Chondrocyte (in vitro differentiated cells): ENCODE measurements at regions not wholly inside any gene's neighbourhood (a gene's known extent, or its start where the extent isn't known, plus 50 kb on each side); places are given as distances from the start of the nearest gene placed in this dataset.

Experiments
- DNase-seq: peaks from one replicate; pipeline ENCODE4 v3.0.0; 2021; ENCODE audit warnings: mixed read lengths, low spot score
- H3K27ac Mint-ChIP-seq: one replicate; pipeline ENCODE4 v1.8.0; 2021; ENCODE audit warnings: mild to moderate bottlenecking, moderate library complexity, mixed read lengths; ENCODE audit not compliant: unreplicated experiment
- H3K27me3 Mint-ChIP-seq: 2 replicates; pipeline ENCODE4 v1.8.0; 2021; ENCODE audit warnings: low read depth, mixed read lengths
- H3K36me3 Mint-ChIP-seq: 2 replicates; pipeline ENCODE4 v1.8.0; 2021; ENCODE audit warnings: low read depth, mixed read lengths
- H3K4me1 Mint-ChIP-seq: 2 replicates; pipeline ENCODE4 v1.8.0; 2021; ENCODE audit warnings: low read depth, mild to moderate bottlenecking, mixed read lengths
- H3K4me3 Mint-ChIP-seq: one replicate; pipeline ENCODE4 v1.8.0; 2021; ENCODE audit warnings: mild to moderate bottlenecking, moderate library complexity, mixed read lengths; ENCODE audit not compliant: unreplicated experiment
- H3K9me3 Mint-ChIP-seq: 2 replicates; pipeline ENCODE4 v1.8.0; 2021; ENCODE audit warnings: low read depth, mixed read lengths
- CTCF ChIP-seq: fragments of 200-600 bp; sonication (generic); IDR thresholded peaks from 2 replicates; pipeline ENCODE4 v1.5.0; 2021; ENCODE audit warnings: antibody characterized with exemption, mild to moderate bottlenecking, moderate library complexity

- no peak for TF ChIP-seq CTCF
- Mint-ChIP-seq H3K4me1 (no peaks in the 10 kb centered on the region), H3K27ac (no peak overlapping the region), H3K9me3 (peaks cover 3% of the 10 kb centered on the region), H3K4me3 (no peak overlapping the region), H3K27me3 (no peaks in the 10 kb centered on the region), H3K36me3 (no peaks in the 10 kb centered on the region)
- no peak for DNase-seq
Measured at GRCh38 chr16:64098451-64098850, 1023.4 kb downstream of the CDH11 start.

GRCh38 chr16:64096689-64097088 is 1025.2 kb downstream of the CDH11 start:
- H3K27me3 Mint-ChIP-seq: no peaks in the 10 kb centered on the region
- peaks cover 12% of the 10 kb centered on the region for H3K4me1 Mint-ChIP-seq
- H3K36me3 Mint-ChIP-seq: no peaks in the 10 kb centered on the region
- peaks cover 3% of the 10 kb centered on the region for H3K9me3 Mint-ChIP-seq
- TF ChIP-seq CTCF: no peak
- no peak overlapping the region for H3K27ac Mint-ChIP-seq
- DNase-seq: no peak
- H3K4me3 Mint-ChIP-seq: no peak overlapping the region

GRCh38 chr16:64094992-64095634 is 1026.8 kb downstream of the CDH11 start:
- H3K4me1 Mint-ChIP-seq: peaks cover 14% of the 10 kb centered on the region
- no peak overlapping the region for H3K27ac Mint-ChIP-seq
- H3K9me3 Mint-ChIP-seq: peaks cover 3% of the 10 kb centered on the region
- H3K4me3 Mint-ChIP-seq: no peak overlapping the region
- DNase-seq: no peak
- H3K36me3 Mint-ChIP-seq: no peaks in the 10 kb centered on the region
- H3K27me3 Mint-ChIP-seq: no peaks in the 10 kb centered on the region
- TF ChIP-seq CTCF: no peak

GRCh38 chr16:64094181-64094965 is 1027.5 kb downstream of the CDH11 start:
- no peaks in the 10 kb centered on the region for H3K36me3 Mint-ChIP-seq
- no peak overlapping the region for H3K27ac Mint-ChIP-seq
- H3K9me3 Mint-ChIP-seq: peaks cover 3% of the 10 kb centered on the region

More at GRCh38 chr16:64094181-64094965, 1027.5 kb downstream of the CDH11 start:
- Mint-ChIP-seq H3K4me3 (no peak overlapping the region), H3K27me3 (no peaks in the 10 kb centered on the region), H3K4me1 (peaks cover 17% of the 10 kb centered on the region)
- DNase-seq: no peak
- no peak for TF ChIP-seq CTCF
